NCI-H526 (cell line): ENCODE measurements at regions not wholly inside any gene's neighbourhood (a gene's known extent, or its start where the extent isn't known, plus 50 kb on each side); places are given as distances from the start of the nearest gene placed in this dataset.

Experiments
- DNase-seq, 2 experiments: peaks; one replicate each; lab custom pipeline; 2025; lab: John Stamatoyannopoulos, UW

GRCh38 chrX:98605941-98606340, 1722.2 kb downstream of the RPA4 start:
- DNase-seq = no peak

GRCh38 chrX:98607739-98608138, 1724.0 kb downstream of the RPA4 start:
- no peak for DNase-seq

GRCh38 chrX:98627645-98628044, 1743.9 kb downstream of the RPA4 start:
- no peak for DNase-seq

- no peak for DNase-seq
These were observed 1753.7 kb downstream of the RPA4 start for GRCh38 chrX:98637451-98637850.

GRCh38 chrX:98646351-98646750, 1762.6 kb downstream of the RPA4 start:
- DNase-seq = no peak

GRCh38 chrX:98654565-98654964, 1755.5 kb downstream of the PCDH19 start:
- DNase-seq = no peak
